ENCODE measurements at regions not wholly inside any gene's neighbourhood (a gene's known extent, or its start where the extent isn't known, plus 50 kb on each side); places are given as distances from the start of the nearest gene placed in this dataset.

DNA sequence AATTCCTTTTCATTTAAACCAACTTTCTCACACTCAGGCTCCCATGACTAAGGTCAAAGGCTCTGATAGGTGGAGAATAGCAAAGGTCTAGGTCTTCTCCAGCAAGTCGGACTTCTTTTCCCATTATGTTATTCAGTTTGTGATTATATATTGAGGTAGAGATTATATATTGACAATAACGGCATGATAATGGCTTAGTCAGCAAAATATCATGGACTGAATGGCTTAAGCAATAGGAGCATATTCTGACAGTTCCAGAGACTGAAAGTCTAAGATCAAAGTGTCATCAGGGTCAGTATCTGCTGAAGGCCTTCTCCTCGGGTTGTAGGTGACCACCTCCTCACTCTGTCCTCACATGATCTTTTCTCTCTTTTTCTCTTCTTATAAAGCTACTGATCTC is 1251.4 kb downstream of the ROBO1 start:
- Mint-ChIP-seq H3K27ac (no peak overlapping the region), H3K36me3 (no peaks in the 10 kb centered on the region), H3K4me1 (no peaks in the 10 kb centered on the region), H3K9me3 (peaks cover 0 to 2% (median 0%) of the 10 kb centered on the region in 7 donors), H3K4me3 (no peak overlapping the region), H3K27me3 (ENCODE audit: low read depth in 3 of 3) (no peaks in the 10 kb centered on the region)
- Histone ChIP-seq H4K20me1 (ENCODE audit: insufficient read depth, low read length) (no peaks in the 10 kb centered on the region), H3K4me3 (replicated peaks in 1 of 3; ENCODE audit: low read depth in 2 of 3, low read length in 3 of 3) (no peak overlapping the region), H3K36me3 (replicated peaks in 1 of 2; ENCODE audit: control insufficient read depth in 1 of 2, insufficient read depth in 2 of 2, low read length in 2 of 2) (no peaks in the 10 kb centered on the region), H3K79me2 (ENCODE audit: insufficient read depth, low read length) (no peaks in the 10 kb centered on the region), H3K27me3 (ENCODE audit: control insufficient read depth in 2 of 2, insufficient read depth in 2 of 2, low read length in 2 of 2) (no peaks in the 10 kb centered on the region), H3K9ac (ENCODE audit: insufficient read depth, low read length, poor library complexity, severe bottlenecking) (no peak overlapping the region), H3K9me3 (replicated peaks in 1 of 2; ENCODE audit: control insufficient read depth in 1 of 2, insufficient read depth in 1 of 2, low read length in 2 of 2) (no peaks in the 10 kb centered on the region), H3K27ac (ENCODE audit: low read depth in 1 of 2, low read length in 2 of 2) (no peak overlapping the region), H2AFZ (ENCODE audit: insufficient read depth, low read depth, low read length, poor library complexity, severe bottlenecking) (no peak overlapping the region), H3K4me2 (replicated peaks; ENCODE audit: extremely low read depth, low read length, poor library complexity, severe bottlenecking) (no peak overlapping the region), H3K4me1 (ENCODE audit: control insufficient read depth in 1 of 2, insufficient read depth in 2 of 2, low read length in 2 of 2) (no peaks in the 10 kb centered on the region)
- intact Hi-C loops (cut with micrococcal nuclease) = no loop called here
- no peak for DNase-seq
- TF ChIP-seq, protein P1, sequence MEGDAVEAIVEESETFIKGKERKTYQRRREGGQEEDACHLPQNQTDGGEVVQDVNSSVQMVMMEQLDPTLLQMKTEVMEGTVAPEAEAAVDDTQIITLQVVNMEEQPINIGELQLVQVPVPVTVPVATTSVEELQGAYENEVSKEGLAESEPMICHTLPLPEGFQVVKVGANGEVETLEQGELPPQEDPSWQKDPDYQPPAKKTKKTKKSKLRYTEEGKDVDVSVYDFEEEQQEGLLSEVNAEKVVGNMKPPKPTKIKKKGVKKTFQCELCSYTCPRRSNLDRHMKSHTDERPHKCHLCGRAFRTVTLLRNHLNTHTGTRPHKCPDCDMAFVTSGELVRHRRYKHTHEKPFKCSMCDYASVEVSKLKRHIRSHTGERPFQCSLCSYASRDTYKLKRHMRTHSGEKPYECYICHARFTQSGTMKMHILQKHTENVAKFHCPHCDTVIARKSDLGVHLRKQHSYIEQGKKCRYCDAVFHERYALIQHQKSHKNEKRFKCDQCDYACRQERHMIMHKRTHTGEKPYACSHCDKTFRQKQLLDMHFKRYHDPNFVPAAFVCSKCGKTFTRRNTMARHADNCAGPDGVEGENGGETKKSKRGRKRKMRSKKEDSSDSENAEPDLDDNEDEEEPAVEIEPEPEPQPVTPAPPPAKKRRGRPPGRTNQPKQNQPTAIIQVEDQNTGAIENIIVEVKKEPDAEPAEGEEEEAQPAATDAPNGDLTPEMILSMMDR (IDR thresholded peaks at IDR 0.05) = no peak
- 79% methylated on average over 2 of the region's 3 CpGs for WGBS (ENCODE audit: insufficient coverage)

DNA sequence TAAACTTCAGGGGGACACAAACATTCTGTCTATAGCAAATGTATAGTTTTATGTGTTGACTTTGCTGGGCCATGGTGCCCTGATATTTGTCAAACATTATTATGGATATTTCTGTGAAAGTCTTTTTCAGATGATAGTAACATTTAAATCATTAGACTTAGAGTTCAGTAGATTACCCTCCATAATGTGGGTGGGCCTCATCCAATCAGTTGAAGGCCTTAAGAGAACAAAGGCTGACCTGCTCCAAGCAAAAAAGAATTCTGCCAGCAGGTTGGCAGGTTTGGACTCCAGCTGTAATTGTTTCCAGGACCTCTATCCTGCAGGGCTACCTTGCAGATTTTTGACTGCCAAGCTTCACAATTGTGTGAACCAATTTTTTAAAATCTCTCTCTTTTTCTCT is 1250.9 kb downstream of the ROBO1 start:
- Histone ChIP-seq H3K4me3 (replicated peaks in 1 of 3; ENCODE audit: low read depth in 2 of 3, low read length in 3 of 3) (no peak overlapping the region), H2AFZ (ENCODE audit: insufficient read depth, low read depth, low read length, poor library complexity, severe bottlenecking) (no peak overlapping the region), H3K36me3 (replicated peaks in 1 of 2; ENCODE audit: control insufficient read depth in 1 of 2, insufficient read depth in 2 of 2, low read length in 2 of 2) (no peaks in the 10 kb centered on the region), H3K27ac (ENCODE audit: low read depth in 1 of 2, low read length in 2 of 2) (no peak overlapping the region), H3K27me3 (ENCODE audit: control insufficient read depth in 2 of 2, insufficient read depth in 2 of 2, low read length in 2 of 2) (no peaks in the 10 kb centered on the region), H3K4me1 (ENCODE audit: control insufficient read depth in 1 of 2, insufficient read depth in 2 of 2, low read length in 2 of 2) (no peaks in the 10 kb centered on the region), H3K79me2 (ENCODE audit: insufficient read depth, low read length) (no peaks in the 10 kb centered on the region), H4K20me1 (ENCODE audit: insufficient read depth, low read length) (no peaks in the 10 kb centered on the region), H3K9ac (ENCODE audit: insufficient read depth, low read length, poor library complexity, severe bottlenecking) (no peak overlapping the region), H3K4me2 (replicated peaks; ENCODE audit: extremely low read depth, low read length, poor library complexity, severe bottlenecking) (no peak overlapping the region), H3K9me3 (replicated peaks in 1 of 2; ENCODE audit: control insufficient read depth in 1 of 2, insufficient read depth in 1 of 2, low read length in 2 of 2) (no peaks in the 10 kb centered on the region)
- intact Hi-C loops (cut with micrococcal nuclease) = no loop called here
- H3K4me1 Mint-ChIP-seq = no peaks in the 10 kb centered on the region
- peaks cover 0 to 2% (median 0%) of the 10 kb centered on the region in 7 donors for H3K9me3 Mint-ChIP-seq
- TF ChIP-seq, protein P1 (IDR thresholded peaks at IDR 0.05) = no peak
- no peak for DNase-seq
- no peak overlapping the region for H3K27ac Mint-ChIP-seq
- H3K36me3 Mint-ChIP-seq = no peaks in the 10 kb centered on the region
- H3K4me3 Mint-ChIP-seq = no peak overlapping the region
- H3K27me3 Mint-ChIP-seq (ENCODE audit: low read depth in 3 of 3) = no peaks in the 10 kb centered on the region

Measured in CD14-positive monocyte (primary cell).